GM23338 (cell line): ENCODE measurements at regions not wholly inside any gene's neighbourhood (a gene's known extent, or its start where the extent isn't known, plus 50 kb on each side); places are given as distances from the start of the nearest gene placed in this dataset.

Experiments used
- CTCF ChIP-seq, 2 experiments: fragments of 200-600 bp in 1 of 2; sonication (generic) in 1 of 2; conservative IDR thresholded peaks; 2 replicates each; pipeline versions ENCODE4 v1.5.1 to v1.6.1; 2016 to 2017; ENCODE audit warnings: antibody characterized with exemption in 2 of 2, low read depth in 2 of 2, mild to moderate bottlenecking in 2 of 2, moderate library complexity in 1 of 2
- EZH2phosphoT487 ChIP-seq: fragments of 200-600 bp; sonication (generic); IDR thresholded peaks from one replicate; pipeline ENCODE4 v1.8.1; 2018; ENCODE audit warnings: antibody characterized with exemption; ENCODE audit not compliant: unreplicated experiment

GRCh38 chr19:5220361-5220760 lies 120.3 kb downstream of the PTPRS start:
- TF ChIP-seq EZH2phosphoT487, result no peak
- no peak for TF ChIP-seq CTCF (conservative IDR thresholded peaks at IDR 0.05; ENCODE audit: low read depth in 2 of 2)
